ENCODE measurements at regions not wholly inside any gene's neighbourhood (a gene's known extent, or its start where the extent isn't known, plus 50 kb on each side); places are given as distances from the start of the nearest gene placed in this dataset.

DNA sequence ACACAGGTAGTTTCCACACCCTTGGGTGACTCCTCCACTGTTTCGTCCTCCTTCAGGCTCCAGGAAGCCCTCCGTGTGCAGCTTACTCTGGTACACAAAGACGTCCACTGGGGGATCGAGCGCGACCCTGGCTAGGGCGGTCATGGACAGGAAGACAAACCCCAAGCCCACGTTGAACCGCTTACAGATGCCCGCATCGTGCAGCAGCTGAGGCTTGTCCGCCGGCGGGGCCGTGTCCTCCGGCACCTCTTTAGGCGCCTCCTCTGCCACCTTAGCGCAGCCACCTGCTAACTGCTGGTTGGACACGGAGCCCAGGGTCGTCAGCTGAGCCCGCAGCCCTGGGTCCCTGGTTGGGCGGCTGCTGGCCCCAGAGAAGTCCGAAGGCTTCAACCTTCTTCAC, 309.0 kb upstream of the BTBD3 start:
- TF ChIP-seq, protein P1, sequence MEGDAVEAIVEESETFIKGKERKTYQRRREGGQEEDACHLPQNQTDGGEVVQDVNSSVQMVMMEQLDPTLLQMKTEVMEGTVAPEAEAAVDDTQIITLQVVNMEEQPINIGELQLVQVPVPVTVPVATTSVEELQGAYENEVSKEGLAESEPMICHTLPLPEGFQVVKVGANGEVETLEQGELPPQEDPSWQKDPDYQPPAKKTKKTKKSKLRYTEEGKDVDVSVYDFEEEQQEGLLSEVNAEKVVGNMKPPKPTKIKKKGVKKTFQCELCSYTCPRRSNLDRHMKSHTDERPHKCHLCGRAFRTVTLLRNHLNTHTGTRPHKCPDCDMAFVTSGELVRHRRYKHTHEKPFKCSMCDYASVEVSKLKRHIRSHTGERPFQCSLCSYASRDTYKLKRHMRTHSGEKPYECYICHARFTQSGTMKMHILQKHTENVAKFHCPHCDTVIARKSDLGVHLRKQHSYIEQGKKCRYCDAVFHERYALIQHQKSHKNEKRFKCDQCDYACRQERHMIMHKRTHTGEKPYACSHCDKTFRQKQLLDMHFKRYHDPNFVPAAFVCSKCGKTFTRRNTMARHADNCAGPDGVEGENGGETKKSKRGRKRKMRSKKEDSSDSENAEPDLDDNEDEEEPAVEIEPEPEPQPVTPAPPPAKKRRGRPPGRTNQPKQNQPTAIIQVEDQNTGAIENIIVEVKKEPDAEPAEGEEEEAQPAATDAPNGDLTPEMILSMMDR (IDR thresholded peaks at IDR 0.05), result no peak
- no peak for TF ChIP-seq POLR2A (IDR thresholded peaks at IDR 0.05)
- no peak for TF ChIP-seq POLR2AphosphoS5 (IDR thresholded peaks at IDR 0.05)
